Kidney (tissue), 13 donors: ENCODE measurements at regions not wholly inside any gene's neighbourhood (a gene's known extent, or its start where the extent isn't known, plus 50 kb on each side); places are given as distances from the start of the nearest gene placed in this dataset.

Experiments
- DNase-seq, 5 donors: peaks; one replicate each; pipeline ENCODE4 v3.0.0-alpha.2; 2013 to 2020
- FAIRE-seq: peaks from 2 replicates; lab custom pipeline; 2012; peaks lifted over from hg19 to GRCh38; lab: Jason Lieb, UNC
- H3K27ac ChIP-seq, 2 donors: one replicate each; pipeline ENCODE4 v1.7.0; 2013; ENCODE audit warnings: low read depth in 2 of 2, low read length in 2 of 2, inconsistent platforms in 1 of 2
- H3K27me3 ChIP-seq: one replicate; pipeline ENCODE4 v1.7.1; 2013; ENCODE audit warnings: low read length, inconsistent platforms; ENCODE audit not compliant: control insufficient read depth, insufficient read depth
- H3K36me3 ChIP-seq, 3 donors: one replicate each; pipeline versions ENCODE4 v1.7.0 to v1.7.1; 2013; ENCODE audit warnings: low read length in 3 of 3, control low read depth in 1 of 3, inconsistent platforms in 1 of 3; ENCODE audit not compliant: insufficient read depth in 3 of 3, control insufficient read depth in 2 of 3
- H3K4me1 ChIP-seq, 3 donors: one replicate each; pipeline versions ENCODE4 v1.7.0 to v1.7.1; 2013; ENCODE audit warnings: low read length in 3 of 3, inconsistent platforms in 1 of 3, low read depth in 1 of 3; ENCODE audit not compliant: control insufficient read depth in 2 of 3, insufficient read depth in 2 of 3
- H3K4me3 ChIP-seq, 3 donors: one replicate each; pipeline versions ENCODE4 v1.7.0 to v1.8.1; 2013; ENCODE audit warnings: low read length in 3 of 3, control low read depth in 1 of 3, inconsistent platforms in 1 of 3
- H3K9ac ChIP-seq, 3 donors: one replicate each; pipeline versions ENCODE4 v1.7.0 to v1.7.1; 2013; ENCODE audit warnings: low read length in 3 of 3, control low read depth in 1 of 3, inconsistent platforms in 1 of 3
- H3K9me3 ChIP-seq, 3 donors: one replicate each; pipeline versions ENCODE4 v1.7.0 to v1.7.1; 2013; ENCODE audit warnings: low read length in 3 of 3, control low read depth in 1 of 3, inconsistent platforms in 1 of 3; ENCODE audit not compliant: control insufficient read depth in 2 of 3, insufficient read depth in 1 of 3
- intact Hi-C: fragments of 100-400 bp; cut with DNase I; formaldehyde crosslinking; loops from one replicate; pipeline ENCODE4 v1.11.1; 2022
- TF ChIP-seq, protein P1 (sequence below): IDR thresholded peaks from 3 replicates; pipeline ENCODE4 v1.5.1; 2012; ENCODE audit warnings: mild to moderate bottlenecking, moderate library complexity, borderline replicate concordance; ENCODE audit not compliant: insufficient read depth; ENCODE audit errors: extremely low read depth
- donor health status: control.
- donor health status: control.
- donor health status: control.
- donor health status: control.
- donor health status: control.
- donor health status: DM: yes; HTN: yes; CAD: no.
- donor health status: Normal renal cell carcinoma (clear cell type).

DNA sequence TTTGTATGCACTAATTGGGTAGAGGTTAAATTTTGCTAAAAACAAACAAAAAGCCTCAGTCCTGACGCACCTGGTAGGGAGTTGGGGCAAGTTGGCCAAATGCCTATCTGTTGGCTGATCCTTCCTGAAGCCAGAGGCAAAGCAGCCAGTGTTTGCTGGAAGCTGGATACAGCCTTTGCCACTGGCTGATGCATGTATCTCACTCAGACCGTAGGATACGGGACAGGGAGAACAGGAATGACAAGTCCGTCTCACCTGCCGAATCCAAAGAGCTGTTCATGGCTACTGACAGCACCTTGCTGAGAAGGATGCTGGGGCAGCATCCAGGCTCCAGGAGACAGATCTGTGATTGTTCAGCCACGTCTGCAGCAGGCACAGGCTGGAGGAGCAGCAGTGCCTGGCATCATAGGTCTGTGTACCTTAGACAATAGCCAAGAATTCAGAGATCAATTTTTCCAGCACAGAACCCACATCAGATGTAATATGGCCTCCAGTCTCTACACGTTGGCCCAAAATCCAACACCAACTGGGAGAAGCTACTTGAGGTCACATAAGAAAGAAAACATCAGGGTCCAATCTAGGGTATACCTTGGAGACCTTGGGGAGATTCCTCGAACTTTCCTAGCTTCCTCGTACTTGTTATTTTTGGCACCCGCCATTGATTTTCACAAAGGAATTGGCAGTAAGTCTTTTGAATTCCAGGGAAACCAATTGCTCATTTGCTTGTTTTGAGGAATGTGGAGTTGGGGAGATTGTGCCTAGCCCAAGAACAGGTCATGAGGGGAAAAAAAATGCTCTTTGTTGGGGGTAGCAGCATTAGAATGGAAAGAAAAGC lies 108.5 kb upstream of the ARMC2 start:
- H3K4me3 ChIP-seq = no peak overlapping the region
- TF ChIP-seq, protein P1, sequence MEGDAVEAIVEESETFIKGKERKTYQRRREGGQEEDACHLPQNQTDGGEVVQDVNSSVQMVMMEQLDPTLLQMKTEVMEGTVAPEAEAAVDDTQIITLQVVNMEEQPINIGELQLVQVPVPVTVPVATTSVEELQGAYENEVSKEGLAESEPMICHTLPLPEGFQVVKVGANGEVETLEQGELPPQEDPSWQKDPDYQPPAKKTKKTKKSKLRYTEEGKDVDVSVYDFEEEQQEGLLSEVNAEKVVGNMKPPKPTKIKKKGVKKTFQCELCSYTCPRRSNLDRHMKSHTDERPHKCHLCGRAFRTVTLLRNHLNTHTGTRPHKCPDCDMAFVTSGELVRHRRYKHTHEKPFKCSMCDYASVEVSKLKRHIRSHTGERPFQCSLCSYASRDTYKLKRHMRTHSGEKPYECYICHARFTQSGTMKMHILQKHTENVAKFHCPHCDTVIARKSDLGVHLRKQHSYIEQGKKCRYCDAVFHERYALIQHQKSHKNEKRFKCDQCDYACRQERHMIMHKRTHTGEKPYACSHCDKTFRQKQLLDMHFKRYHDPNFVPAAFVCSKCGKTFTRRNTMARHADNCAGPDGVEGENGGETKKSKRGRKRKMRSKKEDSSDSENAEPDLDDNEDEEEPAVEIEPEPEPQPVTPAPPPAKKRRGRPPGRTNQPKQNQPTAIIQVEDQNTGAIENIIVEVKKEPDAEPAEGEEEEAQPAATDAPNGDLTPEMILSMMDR = no peak
- H3K27ac ChIP-seq = no peak overlapping the region
- no peaks in the 10 kb centered on the region for H3K36me3 ChIP-seq
- H3K4me1 ChIP-seq = peaks cover 0 to 8% (median 0%) of the 10 kb centered on the region in 3 donors
- no peaks in the 10 kb centered on the region for H3K27me3 ChIP-seq
- H3K9ac ChIP-seq = no peak overlapping the region
- FAIRE-seq (no peak), DNase-seq (no peak)
- intact Hi-C loops = no loop called here
- no peaks in the 10 kb centered on the region for H3K9me3 ChIP-seq

DNA sequence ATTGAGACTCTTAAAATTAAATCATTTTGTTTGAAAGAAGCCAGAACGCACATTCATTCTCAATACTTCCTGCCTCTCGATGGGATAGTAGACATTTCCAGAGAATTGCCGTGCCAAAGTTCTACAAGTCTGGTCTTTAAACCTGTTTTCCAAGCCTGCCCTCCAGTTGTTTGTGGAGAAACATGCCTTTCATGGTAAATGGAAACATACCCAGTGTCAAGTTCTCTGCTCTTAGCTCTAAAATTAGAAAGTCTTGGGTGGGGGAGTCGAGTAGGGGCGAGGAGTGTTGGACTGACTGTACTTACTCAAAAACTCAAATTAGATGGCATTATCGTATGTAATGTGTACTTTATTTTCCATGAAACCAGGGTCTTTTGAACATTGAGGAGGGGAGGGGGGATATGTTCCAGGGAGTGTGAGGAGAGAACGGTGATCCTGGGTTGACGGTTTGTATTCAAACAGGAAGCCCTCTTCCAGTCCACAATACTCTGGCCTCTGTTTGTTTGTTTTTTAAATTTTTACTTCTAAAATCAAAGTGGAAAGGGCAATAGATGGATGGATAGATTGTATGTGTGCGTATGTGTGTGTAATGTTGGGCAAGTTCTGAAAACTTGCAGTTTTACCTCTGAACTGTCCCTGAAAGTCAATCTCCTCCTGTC lies 106.8 kb upstream of the ARMC2 start:
- H3K9me3 ChIP-seq = no peaks in the 10 kb centered on the region
- DNase-seq (no peak), FAIRE-seq (no peak)
- no peak overlapping the region for H3K9ac ChIP-seq
- H3K27me3 ChIP-seq = no peaks in the 10 kb centered on the region
- no peak overlapping the region for H3K27ac ChIP-seq
- intact Hi-C loops = no loop called here
- no peaks in the 10 kb centered on the region for H3K36me3 ChIP-seq
- peaks cover 0 to 8% (median 0%) of the 10 kb centered on the region in 3 donors for H3K4me1 ChIP-seq
- H3K4me3 ChIP-seq = no peak overlapping the region
- TF ChIP-seq, protein P1 = no peak

DNA sequence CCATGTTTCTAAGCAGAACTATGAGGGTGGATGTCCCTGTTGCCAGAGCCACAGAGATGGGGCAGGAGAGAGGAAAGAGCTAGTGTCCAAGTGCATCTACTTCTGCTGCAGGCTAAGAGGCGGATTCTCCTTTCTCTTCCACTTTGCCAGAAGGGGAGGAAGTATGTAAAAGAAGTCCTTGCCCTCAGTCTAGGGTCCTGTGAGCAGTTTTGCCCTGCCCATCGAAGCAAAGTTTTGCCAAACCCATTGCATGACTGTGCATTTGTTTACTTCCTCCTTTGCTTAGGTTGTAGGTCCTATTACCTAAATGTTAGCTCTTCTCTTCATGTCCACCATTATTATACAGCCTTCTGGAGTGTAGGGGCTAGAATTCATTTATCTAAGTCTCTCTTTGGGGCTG lies 106.2 kb upstream of the ARMC2 start:
- DNase-seq (no peak), FAIRE-seq (no peak)
- Histone ChIP-seq H3K4me3 (no peak overlapping the region), H3K9ac (no peak overlapping the region), H3K9me3 (no peaks in the 10 kb centered on the region), H3K27me3 (no peaks in the 10 kb centered on the region), H3K36me3 (no peaks in the 10 kb centered on the region), H3K4me1 (peaks cover 0 to 8% (median 0%) of the 10 kb centered on the region in 3 donors), H3K27ac (no peak overlapping the region)
- intact Hi-C loops = no loop called here
- TF ChIP-seq, protein P1 = no peak
